ENCODE measurements at regions not wholly inside any gene's neighbourhood (a gene's known extent, or its start where the extent isn't known, plus 50 kb on each side); places are given as distances from the start of the nearest gene placed in this dataset.
"Not testable (repeated sequence)": the region's sequence is repeated elsewhere in the genome, so short reads cannot be mapped to it uniquely, and the experiment has no call there.

GRCh38 chr1:68817505-68818210 lies 320.8 kb upstream of the DEPDC1 start:
- TF ChIP-seq CTCF (IDR thresholded peaks at IDR 0.05 in 4 of 5, conservative IDR thresholded peaks at IDR 0.05 in 1 of 5); POLR2A (IDR thresholded peaks at IDR 0.05): not testable (repeated sequence)

Measured in gastrocnemius medialis (tissue), 4 donors.